LoVo (cell line): ENCODE measurements at regions not wholly inside any gene's neighbourhood (a gene's known extent, or its start where the extent isn't known, plus 50 kb on each side); places are given as distances from the start of the nearest gene placed in this dataset.
"Not testable (repeated sequence)": the region's sequence is repeated elsewhere in the genome, so short reads cannot be mapped to it uniquely, and the experiment has no call there.

Experiments used
- DNase-seq: peaks from one replicate; pipeline ENCODE4 v3.0.0-alpha.2; 2016; ENCODE audit warnings: low spot score

DNA sequence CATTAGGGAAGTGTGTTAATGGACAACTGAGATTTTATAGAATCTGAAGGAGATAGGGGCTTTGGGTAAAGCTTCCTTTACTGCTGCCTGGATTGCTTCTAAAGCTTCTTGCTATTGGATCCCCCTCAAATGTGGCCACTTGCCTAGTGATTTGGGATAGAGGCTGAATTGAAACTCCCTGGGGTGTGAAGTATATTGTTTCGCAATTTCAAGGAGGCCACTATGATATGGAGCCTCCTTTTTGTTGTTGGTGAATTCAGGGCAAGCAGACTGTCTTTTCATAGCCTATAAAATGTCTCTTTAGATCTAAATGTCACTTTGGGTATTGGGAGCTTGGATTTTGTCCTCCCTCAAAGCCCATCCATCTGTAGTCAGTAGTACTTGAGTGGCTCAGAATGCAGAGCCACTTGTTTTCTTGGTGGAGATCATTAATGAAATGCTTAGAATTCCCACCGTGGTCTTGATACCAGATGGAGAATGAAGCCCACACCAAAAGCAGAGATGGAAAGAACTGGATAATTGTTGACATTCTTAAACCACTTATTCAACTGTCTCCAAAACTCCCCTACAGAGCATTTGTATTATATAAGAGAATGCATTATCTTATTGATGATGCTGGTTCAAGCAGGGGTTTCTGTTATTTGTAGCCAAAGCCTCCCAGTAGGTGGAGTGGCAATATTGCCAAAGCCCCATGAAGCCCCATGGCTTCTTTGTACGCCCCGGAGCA, 144.3 kb upstream of the KCNE2 start:
- no peak for DNase-seq

DNA sequence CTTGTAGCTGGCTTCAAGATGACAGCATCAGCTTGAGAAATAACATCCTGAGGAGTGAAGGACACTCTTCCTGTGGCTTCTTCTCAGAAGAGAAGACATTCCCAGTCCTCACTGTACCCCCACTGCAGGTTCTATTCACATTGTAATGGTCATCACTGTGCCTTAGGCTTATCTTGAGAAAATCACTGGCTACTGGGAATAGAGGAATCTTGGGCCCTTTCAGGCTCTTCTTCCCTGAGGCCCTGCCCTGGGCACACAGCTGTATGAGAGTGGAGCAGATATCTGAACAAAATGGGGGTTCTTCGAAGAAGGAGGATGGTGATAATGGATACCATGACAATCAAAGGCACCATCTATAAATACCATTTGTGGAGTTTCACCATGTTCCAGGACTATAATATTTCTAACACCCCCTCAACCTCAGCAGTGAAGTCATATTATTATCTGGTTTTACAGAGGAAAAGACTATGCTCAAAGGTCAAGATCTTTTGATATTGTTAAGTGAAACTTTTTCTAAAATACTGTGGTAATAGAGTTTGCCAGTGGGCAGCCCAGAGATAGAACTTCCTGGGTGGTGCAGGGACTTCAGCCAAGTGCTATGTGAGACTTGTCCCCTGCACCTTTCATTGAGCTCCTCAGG, 143.1 kb upstream of the KCNE2 start:
- no peak for DNase-seq

DNA sequence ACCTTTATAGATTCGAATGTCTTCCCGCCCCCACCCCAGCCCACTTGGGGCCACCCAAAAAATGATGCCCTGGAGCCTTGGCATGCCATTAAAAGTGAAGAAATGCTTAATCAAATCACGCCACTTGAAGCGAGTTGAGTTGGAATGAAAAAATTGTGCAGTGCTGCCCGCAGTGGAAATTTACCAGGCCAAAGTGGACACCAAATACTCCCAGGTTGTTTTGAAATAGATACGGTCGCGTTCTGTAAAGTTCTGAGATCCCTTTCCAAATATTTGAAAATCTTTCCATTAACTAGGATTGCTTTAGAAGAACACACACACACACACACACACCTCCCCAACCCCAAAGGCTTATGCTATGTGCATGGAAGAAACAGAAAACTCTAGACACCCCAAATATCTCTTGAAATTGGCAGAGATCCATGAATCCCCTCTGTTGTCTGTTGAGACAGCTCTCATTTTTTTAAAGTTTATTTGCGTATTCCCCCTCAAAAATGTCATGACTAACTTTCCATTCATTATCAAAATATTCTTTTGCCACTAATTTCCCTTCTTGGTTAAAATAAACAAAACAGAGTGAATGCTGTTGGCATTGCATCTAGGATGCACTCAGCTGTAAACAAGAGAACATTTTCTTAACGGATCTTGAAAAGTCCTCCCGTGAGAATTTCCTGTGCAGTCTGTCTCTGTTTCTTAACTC, 142.3 kb upstream of the KCNE2 start:
- no peak for DNase-seq

DNA sequence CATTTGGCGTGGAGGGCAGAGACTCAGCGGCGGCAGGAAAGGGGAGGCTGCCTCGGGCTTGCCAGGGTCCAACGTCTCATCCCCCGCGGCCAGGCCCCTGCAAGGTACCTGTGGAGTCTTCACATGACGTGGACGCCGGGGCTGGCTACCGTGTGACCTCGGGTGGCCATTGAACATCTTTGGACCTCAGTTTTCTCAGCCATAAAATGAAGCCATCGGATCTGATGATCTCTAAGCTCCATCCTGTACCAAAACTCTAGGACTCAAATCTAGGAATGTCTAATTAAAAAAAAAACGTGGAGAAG, 141.8 kb upstream of the KCNE2 start:
- DNase-seq, result no peak

DNA sequence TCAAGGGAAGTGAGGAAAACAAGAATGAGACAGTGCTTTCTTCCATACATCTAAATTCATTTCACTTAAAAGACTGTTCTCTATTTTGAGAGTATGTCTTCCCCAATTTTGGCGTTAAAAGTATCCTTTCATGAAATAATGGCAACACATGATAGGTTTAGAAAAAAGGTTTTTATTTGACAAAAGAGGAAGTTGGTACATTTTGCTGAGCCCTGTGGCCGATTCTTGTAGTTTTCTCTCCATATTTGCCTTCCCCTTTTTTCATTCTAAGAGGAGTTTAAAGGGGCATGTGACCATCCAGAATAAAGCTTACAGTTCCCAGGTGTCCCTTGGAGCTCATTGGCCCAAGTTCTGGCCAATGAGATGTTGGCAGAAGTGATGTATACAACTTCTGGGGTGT, 140.4 kb upstream of the KCNE2 start:
- DNase-seq, result no peak

DNA sequence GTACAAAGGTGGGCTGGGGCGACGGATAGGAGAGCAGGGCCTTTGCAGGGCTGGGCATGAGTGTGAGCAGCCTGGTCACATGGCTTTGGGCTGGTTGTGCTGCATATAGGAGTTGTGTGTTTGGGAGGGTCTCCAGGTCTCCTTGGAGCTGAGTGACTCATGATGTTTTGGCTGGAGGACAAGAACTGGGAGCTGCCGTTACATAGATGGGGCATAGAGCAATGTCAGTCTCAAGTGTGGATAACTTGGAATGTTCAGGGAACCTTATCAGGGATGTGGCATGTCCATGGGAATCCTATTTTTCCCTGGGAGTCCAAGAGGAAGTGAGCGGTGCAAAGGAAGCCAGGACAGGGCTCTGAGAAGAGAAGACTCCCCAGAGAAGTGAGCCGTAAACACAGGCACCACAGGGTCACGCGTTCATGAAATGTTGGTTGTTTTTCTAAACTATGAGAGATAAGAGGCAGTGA, 136.4 kb upstream of the KCNE2 start:
- DNase-seq, result no peak

DNA sequence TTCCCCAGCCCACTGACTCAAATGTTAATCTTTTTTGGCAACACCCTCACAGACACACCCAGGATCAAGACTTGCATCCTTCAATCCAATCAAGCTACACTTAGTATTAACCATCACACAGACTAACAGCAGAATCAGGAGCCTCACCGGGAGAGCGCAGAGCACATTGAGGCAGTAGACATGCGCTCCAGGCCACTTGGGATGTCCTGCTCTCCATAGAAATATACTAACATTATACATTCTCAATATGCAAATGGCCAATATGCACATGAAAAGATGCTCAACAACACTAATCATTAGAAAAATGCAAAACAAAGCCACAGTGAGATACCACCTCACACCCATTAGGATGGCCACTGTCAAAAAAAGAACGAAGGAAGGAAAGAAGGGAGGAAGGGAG, 135.0 kb upstream of the KCNE2 start:
- no peak for DNase-seq

DNA sequence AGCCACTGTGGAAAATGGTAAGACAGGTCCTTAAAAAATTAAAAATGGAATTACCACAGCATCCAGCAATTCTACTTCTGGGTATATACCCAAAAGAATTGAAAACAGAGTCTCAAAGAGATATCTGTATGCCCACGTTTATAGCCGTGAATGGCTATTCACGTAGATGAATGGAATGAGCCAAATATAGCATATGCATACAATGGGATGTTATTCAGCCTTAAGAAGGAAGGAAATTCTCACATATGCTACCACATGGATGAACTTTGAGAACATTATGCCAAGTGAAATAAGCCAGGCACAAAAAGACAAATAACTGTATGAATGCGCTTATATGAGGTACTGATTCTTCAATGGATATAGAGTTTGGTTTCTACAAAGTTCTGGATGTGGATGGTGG, 134.5 kb upstream of the KCNE2 start:
- DNase-seq, result no peak

DNA sequence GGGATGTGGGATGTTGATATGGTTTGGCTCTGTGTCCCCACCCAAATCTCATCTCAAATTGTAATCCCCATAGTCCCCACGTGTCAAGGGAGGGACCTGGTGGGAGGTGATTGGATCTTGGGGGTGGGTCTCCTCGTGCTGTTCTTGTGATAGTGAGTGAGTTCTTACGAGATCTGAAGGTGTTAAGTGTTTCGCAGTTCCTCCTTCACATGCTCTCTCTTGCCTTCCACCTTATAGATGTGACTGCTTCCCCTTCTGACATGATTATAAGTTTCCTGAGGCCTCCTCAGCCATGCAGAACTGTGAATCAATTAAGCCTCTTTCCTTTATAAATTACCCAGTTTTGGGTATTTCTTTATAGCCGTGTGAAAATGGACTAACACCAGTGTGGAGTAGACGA, 130.1 kb upstream of the KCNE2 start:
- DNase-seq, result not testable (repeated sequence)

DNA sequence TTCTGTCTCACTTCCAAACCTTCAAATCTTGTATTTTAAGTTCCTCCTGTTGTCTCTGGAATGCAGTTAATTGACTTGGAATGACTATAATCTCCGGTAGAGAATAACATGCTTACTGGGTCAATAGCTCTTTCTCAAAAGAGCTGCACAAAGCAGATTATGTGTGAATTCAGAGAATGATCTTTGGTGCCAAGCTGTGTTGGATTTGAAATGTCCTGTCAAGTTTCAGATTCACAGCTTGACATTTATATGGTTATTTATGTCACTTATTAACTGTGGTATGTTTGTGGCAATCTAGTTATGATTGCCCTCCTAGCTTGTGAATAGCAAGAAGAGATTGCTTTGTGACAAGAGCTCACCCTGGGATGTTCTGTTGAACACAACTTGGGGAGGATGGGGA, 128.3 kb upstream of the KCNE2 start:
- DNase-seq, result no peak

DNA sequence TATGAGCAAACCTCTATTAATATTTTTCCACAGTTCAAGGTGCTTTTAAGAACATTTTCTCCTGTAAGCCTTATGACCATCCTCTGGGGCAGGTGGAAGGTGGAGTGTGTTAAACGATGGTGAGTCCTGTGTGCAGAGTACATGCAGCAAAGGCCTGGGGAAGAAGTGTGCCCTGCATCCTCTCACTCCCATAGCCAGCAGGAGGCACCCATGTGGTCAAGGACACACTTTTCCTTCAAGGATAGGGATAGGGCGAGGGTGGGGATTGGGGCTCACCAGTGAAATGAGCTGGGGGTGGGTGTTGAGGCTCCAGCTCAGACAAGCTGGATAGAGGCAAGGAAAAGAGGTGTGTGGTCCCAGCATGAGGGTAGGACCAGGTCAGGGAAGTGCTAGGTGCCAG, 120.8 kb upstream of the KCNE2 start:
- DNase-seq, result no peak

DNA sequence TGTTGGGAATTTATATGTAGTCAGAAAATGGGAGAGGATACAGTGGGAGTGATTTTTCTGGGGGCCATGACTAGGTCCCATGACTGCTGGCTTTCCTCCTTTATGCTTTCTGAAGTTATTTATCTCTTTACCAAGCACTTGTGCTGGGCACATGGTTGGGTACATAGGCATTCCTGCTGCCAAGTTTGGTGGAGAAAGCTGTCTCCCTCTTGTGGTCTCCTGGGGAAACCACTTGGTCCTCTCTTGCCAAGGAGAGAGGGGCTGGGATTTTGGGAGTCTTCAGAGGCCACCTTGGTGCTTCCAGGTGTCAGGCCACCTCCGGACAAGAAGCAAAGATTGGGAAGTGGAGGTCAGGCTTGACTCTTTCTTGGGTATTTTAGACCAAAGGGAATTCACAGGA, 120.2 kb upstream of the KCNE2 start:
- DNase-seq, result peak; percentile 13

DNA sequence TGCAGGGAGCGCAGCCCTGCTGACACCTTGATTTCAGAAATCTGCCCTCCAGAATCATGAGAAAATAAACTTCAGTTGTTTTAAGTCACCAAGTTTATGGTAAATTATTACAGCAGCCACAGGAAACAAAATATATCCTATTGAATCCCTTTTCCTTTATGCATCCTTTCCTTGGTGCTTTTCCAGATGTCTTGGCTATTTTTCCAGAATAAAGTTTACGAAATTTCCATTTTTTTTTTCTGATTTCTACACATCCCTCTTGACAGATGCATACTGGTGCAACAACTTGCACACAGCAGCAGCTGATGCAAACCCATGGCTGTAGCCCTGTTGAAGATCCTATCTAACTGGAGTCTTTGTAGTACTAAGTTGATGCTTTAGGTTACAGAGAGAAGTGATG, 111.1 kb upstream of the KCNE2 start:
- no peak for DNase-seq

DNA sequence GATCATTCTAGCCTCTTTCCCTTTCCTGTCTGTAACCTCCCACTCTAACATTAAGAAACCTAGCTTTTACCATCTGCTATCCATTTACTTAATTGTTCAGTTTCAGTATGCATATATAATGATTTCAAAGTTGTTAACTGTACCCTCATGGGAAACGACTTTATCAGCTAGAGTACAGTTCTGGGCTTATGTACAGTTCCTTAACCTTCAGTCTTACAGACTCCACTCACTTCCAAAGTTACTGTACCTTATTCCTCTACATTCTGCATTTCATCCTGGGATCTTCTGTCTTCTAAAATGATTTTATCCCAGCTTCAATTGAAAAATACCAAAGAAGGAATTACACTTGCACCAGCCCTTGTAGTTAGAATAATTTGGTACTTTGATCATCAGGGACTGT, 108.7 kb upstream of the KCNE2 start:
- no peak for DNase-seq

DNA sequence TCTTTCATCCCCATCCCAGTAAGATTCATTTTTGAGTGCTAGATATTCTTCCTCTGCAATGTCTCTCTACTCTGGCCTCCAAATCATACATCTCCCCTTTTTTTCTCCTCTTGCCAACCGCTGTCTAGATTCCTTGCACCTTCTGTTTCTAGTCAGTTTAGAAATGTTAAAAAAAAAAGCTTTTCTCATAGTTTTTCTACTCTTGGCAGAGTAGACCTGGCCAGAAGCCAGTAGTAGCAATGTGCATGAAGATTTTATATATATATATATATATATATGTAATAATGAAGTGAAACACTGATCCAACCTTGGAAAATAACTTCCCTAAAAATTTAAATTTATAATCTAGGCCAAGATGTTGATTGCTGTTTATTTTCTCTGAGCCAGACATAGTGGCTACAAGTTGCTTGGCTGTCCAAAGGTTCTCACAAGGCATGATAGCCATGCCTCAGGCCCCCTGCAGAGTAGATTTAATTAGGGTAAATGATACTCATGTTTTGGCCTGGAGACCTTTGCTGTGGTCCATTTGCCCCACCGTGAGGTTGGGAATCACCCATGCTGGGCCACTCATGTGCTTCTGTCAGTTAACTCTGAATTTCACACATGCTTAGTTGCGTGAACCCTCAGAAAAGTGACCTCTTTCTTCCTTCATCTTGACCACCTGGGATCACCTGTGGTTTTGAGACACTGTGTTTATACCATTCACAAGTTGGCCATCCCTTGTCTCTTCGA, 103.4 kb upstream of the KCNE2 start:
- DNase-seq, result no peak

DNA sequence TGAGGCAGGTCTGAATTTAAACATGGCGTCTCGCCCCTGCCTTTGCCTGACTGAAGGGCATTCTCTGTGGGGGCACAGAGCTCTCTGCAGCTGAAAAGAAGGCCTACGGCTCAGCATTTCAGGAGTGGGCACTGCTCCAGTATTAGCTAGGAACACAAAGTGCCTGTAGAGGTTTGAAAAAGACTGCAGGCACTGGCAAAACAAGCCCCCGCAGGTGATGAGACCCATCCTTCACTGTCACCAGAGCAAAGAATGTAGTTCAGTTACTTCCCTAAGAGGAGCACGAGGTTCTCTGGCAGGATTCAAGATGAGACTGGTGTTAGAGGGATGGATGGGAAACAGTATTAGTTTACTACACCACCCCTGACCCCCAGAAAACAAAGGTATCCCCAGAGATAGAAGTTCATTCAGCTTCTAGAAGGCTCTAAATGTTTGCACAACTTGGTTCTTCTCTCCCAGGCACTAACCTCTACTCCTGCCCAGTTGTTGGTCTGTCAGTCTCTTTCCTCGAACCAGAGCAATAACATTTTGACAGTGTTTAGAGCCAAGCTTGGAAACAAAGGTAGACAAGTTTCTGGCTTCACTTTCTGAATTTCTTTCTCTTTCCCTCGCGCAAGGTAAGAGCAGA, 101.9 kb upstream of the KCNE2 start:
- no peak for DNase-seq

DNA sequence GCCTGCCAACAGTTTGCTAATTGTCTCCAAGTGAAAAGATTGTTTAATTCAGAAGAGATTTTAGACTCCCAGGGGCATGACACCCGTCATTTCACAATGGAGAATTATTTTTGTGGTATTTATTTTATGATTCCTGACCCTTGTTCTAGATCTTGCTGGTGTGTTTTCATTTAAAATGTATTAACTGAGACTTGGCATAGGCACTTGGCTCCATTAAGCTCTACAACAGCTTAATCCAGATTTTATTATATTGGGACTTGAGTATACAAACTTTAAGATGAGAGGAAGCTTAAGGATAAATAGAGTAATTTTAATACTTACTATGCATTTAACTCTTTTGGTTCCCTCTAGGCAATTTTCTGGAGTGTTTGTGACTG, 101.3 kb upstream of the KCNE2 start:
- no peak for DNase-seq

DNA sequence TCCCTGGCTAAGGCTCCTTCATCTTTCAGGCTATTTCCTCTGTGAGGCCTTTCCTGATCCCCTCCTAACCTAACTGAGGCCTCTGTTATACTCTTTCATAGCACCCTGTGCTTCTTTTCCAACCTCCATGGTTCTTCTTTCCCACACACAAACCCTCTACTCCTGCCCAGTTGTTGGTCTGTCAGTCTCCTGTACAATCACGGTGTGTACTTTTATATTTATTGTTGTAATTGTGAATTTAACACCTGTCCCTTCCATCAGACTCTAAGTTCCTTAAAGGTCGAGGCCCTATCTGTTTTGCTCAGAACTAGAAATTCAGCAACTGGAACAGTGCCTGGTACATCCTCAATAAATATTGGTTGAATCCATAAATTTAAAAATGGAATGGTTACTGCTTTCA, 100.2 kb upstream of the KCNE2 start:
- no peak for DNase-seq

DNA sequence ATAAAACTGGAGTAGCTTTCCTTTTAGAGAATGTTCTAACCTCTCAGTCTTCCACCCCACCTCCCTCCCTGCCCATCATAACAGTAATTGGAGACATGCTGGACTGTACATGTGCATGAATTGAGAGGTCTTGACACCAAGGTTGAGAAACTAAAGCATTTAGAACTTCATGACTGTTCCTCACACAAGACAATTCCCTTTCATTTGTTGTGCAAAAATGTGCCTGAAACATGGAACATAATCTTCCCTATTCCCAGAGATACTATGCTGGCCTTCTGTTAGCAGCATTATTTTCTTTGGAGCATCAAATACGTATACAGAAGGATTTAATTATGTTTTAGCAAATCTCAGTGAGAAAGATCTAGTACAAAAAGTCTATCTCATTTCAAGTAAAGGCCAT, 97.5 kb upstream of the KCNE2 start:
- no peak for DNase-seq

DNA sequence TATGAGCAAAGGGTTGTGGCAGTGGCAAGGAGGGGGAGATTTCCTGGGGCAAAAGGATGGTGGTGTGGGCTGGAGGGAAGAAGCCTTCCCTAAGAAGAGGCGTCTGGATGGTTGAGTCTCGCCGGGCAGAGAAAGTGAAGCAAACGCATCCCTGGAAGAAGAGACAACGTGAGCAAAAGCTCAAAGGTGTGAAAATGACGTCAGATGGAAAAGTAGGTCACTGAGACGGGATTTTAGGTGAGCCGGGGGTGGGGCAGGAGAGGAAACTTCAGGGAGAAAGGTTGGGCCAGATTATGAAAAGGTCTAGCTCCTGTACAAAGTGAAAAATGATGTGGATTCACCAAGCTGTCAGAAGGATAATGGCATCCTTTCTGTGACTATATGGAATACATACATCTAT, 95.3 kb upstream of the KCNE2 start:
- no peak for DNase-seq

DNA sequence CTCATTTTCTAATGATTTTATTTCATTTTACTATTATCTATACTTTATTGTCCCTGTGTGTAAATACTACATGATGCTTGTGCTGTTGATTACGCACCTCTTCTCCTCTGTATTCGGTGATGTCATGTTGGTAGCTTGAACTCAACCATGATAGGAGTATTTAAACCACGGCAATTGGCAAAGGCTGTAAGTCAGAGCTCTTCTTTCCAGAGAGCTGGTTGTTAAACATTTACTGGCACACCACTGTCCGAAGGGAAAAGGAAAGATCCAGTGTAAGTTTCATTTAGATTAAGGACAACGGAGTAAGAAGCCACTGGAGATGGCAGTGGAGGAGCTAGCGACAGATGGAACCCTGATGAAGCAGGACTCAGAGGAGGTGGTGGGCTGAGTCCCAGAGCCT, 93.4 kb upstream of the KCNE2 start:
- no peak for DNase-seq

DNA sequence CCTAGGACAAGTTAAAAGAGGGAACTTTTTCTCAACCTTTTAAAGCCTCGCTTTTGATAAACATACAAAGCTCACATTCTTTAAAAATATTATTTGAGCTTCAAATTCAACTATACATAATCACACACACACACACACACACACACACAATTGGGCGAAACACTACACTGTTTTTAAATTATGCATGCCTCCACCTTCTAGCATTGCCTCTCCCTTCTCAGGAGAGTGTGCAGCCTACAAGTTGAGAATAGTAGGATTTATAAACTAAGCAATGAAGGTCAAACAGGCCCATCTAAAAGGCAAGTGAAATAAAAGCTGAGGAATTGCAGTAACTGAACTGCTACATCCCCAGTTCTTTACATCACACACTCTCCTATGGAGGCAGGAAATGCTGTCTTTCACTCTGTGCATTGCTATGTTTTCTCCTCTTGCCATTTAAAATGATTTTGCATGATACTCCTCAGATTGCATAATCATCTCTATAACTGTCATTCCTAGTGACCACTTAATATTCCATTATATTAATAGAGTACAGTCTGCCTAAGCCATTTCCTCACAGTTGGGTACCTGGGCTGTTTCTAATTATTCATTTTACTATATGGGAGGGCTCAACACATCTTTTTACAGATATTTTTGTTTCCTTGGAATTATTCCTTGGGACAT, 92.5 kb upstream of the KCNE2 start:
- DNase-seq, result no peak
